ELF-1 (cell line): ENCODE measurements at regions not wholly inside any gene's neighbourhood (a gene's known extent, or its start where the extent isn't known, plus 50 kb on each side); places are given as distances from the start of the nearest gene placed in this dataset.
"Not testable (repeated sequence)": the region's sequence is repeated elsewhere in the genome, so short reads cannot be mapped to it uniquely, and the experiment has no call there.

Experiments
- DNase-seq: peaks from one replicate; pipeline ENCODE4 v3.0.0-alpha.2; 2016; ENCODE audit warnings: low read depth, low spot score

GRCh38 chr12:113573148-113573547 is 101.5 kb upstream of the LHX5 start:
- DNase-seq: no peak

- DNase-seq: no peak
Measured at GRCh38 chr12:113571713-113572112, 100.0 kb upstream of the LHX5 start.

- no peak for DNase-seq
Measured at GRCh38 chr12:113569806-113570205, 98.1 kb upstream of the LHX5 start.

GRCh38 chr12:113568021-113568420 is 96.3 kb upstream of the LHX5 start:
- peak; percentile 62 for DNase-seq

GRCh38 chr12:113565368-113565767 is 93.7 kb upstream of the LHX5 start:
- DNase-seq: no peak

- no peak for DNase-seq
Measured at GRCh38 chr12:113561068-113561780, 89.6 kb upstream of the LHX5 start.

- no peak for DNase-seq
Measured at GRCh38 chr12:113559466-113559865, 87.8 kb upstream of the LHX5 start.

- no peak for DNase-seq
Measured at GRCh38 chr12:113555226-113555625, 83.6 kb upstream of the LHX5 start.

- no peak for DNase-seq
Measured at GRCh38 chr12:113552760-113553159, 81.1 kb upstream of the LHX5 start.

- DNase-seq: no peak
Measured at GRCh38 chr12:113551563-113551962, 79.9 kb upstream of the LHX5 start.

- no peak for DNase-seq
Measured at GRCh38 chr12:113548467-113548866, 76.8 kb upstream of the LHX5 start.

GRCh38 chr12:113546916-113547863 is 75.5 kb upstream of the LHX5 start:
- DNase-seq: peak; percentile 74

GRCh38 chr12:113537751-113538087 is 66.0 kb upstream of the LHX5 start:
- DNase-seq: no peak

GRCh38 chr12:113537046-113537750 is 65.5 kb upstream of the LHX5 start:
- DNase-seq: no peak

GRCh38 chr12:113535100-113535499 is 63.4 kb upstream of the LHX5 start:
- no peak for DNase-seq

- no peak for DNase-seq
Measured at GRCh38 chr12:113534555-113534954, 62.9 kb upstream of the LHX5 start.

GRCh38 chr12:113533842-113534375 is 62.2 kb upstream of the LHX5 start:
- no peak for DNase-seq

GRCh38 chr12:113532292-113532691 is 60.6 kb upstream of the LHX5 start:
- DNase-seq: no peak

GRCh38 chr12:113531073-113531472 is 59.4 kb upstream of the LHX5 start:
- DNase-seq: not testable (repeated sequence)

- no peak for DNase-seq
Measured at GRCh38 chr12:113528606-113529293, 57.1 kb upstream of the LHX5 start.

- no peak for DNase-seq
Measured at GRCh38 chr12:113525066-113525465, 53.4 kb upstream of the LHX5 start.
